Breast epithelium (tissue), 4 donors: ENCODE measurements at regions not wholly inside any gene's neighbourhood (a gene's known extent, or its start where the extent isn't known, plus 50 kb on each side); places are given as distances from the start of the nearest gene placed in this dataset.

ENCODE experiments used
- DNase-seq, 2 donors: peaks; one replicate each; pipeline ENCODE4 v3.0.0-alpha.2; 2019; ENCODE audit warnings: low spot score in 2 of 2
- H3K27ac ChIP-seq, 2 donors: fragments of 200-600 bp; sonication (generic) in 1 of 2; one replicate each; pipeline ENCODE4 v1.5.1; 2016 to 2019; ENCODE audit warnings: mild to moderate bottlenecking in 1 of 2
- H3K27me3 ChIP-seq, 2 donors: fragments of 200-600 bp; sonication (generic) in 1 of 2; one replicate each; pipeline versions ENCODE4 v1.5.1 to v1.6.0; 2017 to 2019; ENCODE audit warnings: control low read depth in 1 of 2, mild to moderate bottlenecking in 1 of 2
- H3K36me3 ChIP-seq: fragments of 200-600 bp; one replicate; pipeline ENCODE4 v1.5.1; 2019
- H3K4me1 ChIP-seq, 2 donors: fragments of 200-600 bp; sonication (generic); one replicate each; pipeline ENCODE4 v1.5.1; 2016 to 2019; ENCODE audit warnings: control low read depth in 1 of 2
- H3K4me3 ChIP-seq, 3 donors: fragments of 200-600 bp; sonication (generic); 1 replicate in 2 of 3; 2 replicates in 1 of 3; pipeline ENCODE4 v1.5.1; 2016 to 2019; ENCODE audit warnings: mild to moderate bottlenecking in 3 of 3, moderate library complexity in 2 of 3
- H3K9me3 ChIP-seq, 2 donors: fragments of 200-600 bp; sonication (generic) in 1 of 2; one replicate each; pipeline ENCODE4 v1.5.1; 2016 to 2019; ENCODE audit warnings: control low read depth in 1 of 2
- CTCF ChIP-seq, 3 donors: fragments of 450-650 bp; IDR thresholded peaks; one replicate each; pipeline ENCODE4 v1.5.1; 2016 to 2017; ENCODE audit warnings: antibody characterized with exemption in 3 of 3, mild to moderate bottlenecking in 3 of 3, moderate library complexity in 3 of 3
- POLR2A ChIP-seq: fragments of 450-650 bp; IDR thresholded peaks from one replicate; pipeline ENCODE4 v1.6.1; 2016; ENCODE audit warnings: antibody characterized with exemption, mild to moderate bottlenecking, moderate library complexity
- POLR2AphosphoS5 ChIP-seq, 3 donors: sonication (generic); formaldehyde crosslinking; IDR thresholded peaks; one replicate each; pipeline ENCODE4 v1.6.1; 2017; ENCODE audit warnings: antibody characterized with exemption in 3 of 3
- intact Hi-C: fragments of 100-400 bp; cut with DNase I; formaldehyde crosslinking; loops from one replicate; pipeline ENCODE4 v1.15.1; 2023; ENCODE audit warnings: low total_unique reads

GRCh38 chr4:136935305-136935704, 597.0 kb downstream of the PCDH18 start:
- TF ChIP-seq POLR2A: no peak
- no peak for TF ChIP-seq CTCF (IDR thresholded peaks at IDR 0.05)
- TF ChIP-seq POLR2AphosphoS5 (IDR thresholded peaks at IDR 0.05): no peak
- intact Hi-C loops: no loop called here
- H3K27ac ChIP-seq: no peak overlapping the region

DNA sequence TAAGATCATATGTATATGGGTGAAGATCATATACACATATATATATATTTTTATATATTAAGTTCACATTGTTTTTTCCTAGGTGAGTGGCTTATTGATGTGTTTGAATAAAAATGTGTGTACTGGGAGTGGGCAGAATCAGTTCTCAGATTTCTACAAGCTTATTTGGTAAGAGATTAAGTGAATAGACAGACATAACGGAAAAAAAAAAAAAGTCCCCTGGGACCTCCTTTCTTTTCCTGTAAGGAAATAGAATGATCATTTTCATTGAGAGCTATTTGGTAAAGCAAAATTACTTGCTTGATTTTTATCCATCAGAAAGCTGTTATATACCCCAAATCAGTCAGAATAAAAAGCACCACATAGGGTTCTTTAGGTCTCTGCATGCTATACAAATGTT, 597.7 kb downstream of the PCDH18 start:
- DNase-seq: no peak
- no peak overlapping the region for H3K27ac ChIP-seq
- no peaks in the 10 kb centered on the region for H3K36me3 ChIP-seq
- TF ChIP-seq POLR2A (no peak), POLR2AphosphoS5 (IDR thresholded peaks at IDR 0.05) (no peak), CTCF (IDR thresholded peaks at IDR 0.05) (no peak)
- intact Hi-C loops: no loop called here
- H3K4me3 ChIP-seq: no peak overlapping the region
- H3K4me1 ChIP-seq: no peaks in the 10 kb centered on the region
- no peaks in the 10 kb centered on the region for H3K27me3 ChIP-seq
- H3K9me3 ChIP-seq: no peaks in the 10 kb centered on the region

More at GRCh38 chr4:136935305-136935704, 597.0 kb downstream of the PCDH18 start:
- no peaks in the 10 kb centered on the region for H3K4me1 ChIP-seq
- no peaks in the 10 kb centered on the region for H3K36me3 ChIP-seq
- DNase-seq: no peak
- H3K27me3 ChIP-seq: no peaks in the 10 kb centered on the region
- H3K9me3 ChIP-seq: no peaks in the 10 kb centered on the region
- H3K4me3 ChIP-seq: no peak overlapping the region

- intact Hi-C loops: no loop called here
- no peak overlapping the region for H3K27ac ChIP-seq
- peaks cover 0 to 5% of the 10 kb centered on the region in 2 donors for H3K9me3 ChIP-seq
- TF ChIP-seq POLR2A: no peak
- no peak for TF ChIP-seq POLR2AphosphoS5 (IDR thresholded peaks at IDR 0.05)
- no peak for TF ChIP-seq CTCF (IDR thresholded peaks at IDR 0.05)
- no peaks in the 10 kb centered on the region for H3K4me1 ChIP-seq
- no peak overlapping the region for H3K4me3 ChIP-seq
- no peaks in the 10 kb centered on the region for H3K27me3 ChIP-seq
- DNase-seq: no peak
- H3K36me3 ChIP-seq: no peaks in the 10 kb centered on the region
Observed at GRCh38 chr4:136931781-136932180, 600.5 kb downstream of the PCDH18 start.

DNA sequence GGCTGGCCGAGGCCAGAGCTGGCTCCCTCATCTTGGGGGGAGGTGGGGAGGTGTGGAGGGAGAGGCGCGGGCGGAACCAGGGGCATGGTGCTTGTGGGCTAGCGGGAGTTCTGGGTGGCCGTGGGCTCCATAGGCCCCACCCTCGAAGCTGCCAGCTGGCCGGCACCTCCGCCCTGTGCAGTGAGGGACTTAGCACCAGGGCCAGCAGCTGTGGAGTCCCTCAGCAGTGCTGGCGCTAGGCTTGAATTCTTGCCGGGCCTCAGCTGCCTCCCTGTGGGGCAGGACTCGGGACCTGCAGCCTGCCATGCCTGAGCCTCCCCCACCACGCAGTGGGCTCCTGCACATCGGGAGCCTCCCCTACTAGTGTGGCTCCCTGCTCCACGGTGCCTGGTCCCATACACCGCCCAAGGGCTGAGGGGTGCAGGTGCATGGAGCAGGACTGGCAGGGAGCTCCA, 603.3 kb downstream of the PCDH18 start:
- H3K27me3 ChIP-seq: no peaks in the 10 kb centered on the region
- no peak for DNase-seq
- H3K4me1 ChIP-seq: no peaks in the 10 kb centered on the region
- H3K27ac ChIP-seq: no peak overlapping the region
- intact Hi-C loops: no loop called here
- no peaks in the 10 kb centered on the region for H3K36me3 ChIP-seq
- no peak for TF ChIP-seq CTCF (IDR thresholded peaks at IDR 0.05)
- TF ChIP-seq POLR2A: no peak
- TF ChIP-seq POLR2AphosphoS5 (IDR thresholded peaks at IDR 0.05): no peak
- H3K4me3 ChIP-seq: no peak overlapping the region
- H3K9me3 ChIP-seq: peaks cover 0 to 5% of the 10 kb centered on the region in 2 donors

DNA sequence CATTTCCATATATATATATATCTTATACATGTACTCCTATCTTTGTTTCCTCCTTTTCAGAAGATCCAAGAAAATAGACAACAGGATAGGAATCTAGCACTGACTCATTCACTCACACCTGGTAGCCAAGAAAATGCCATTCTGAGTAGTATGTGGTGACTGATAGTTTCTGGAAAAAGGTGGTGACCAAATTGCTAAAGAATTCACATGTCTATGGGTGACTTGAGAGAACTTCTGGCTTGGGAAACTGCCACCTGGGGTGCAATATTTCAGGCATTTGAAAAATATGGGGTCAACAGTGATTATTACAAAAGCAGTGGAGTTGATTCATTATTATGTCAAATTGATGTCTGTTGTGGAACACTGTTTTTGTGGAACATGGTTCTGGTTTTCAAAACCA, 605.1 kb downstream of the PCDH18 start:
- no peaks in the 10 kb centered on the region for H3K4me1 ChIP-seq
- H3K9me3 ChIP-seq: peaks cover 0 to 5% of the 10 kb centered on the region in 2 donors
- H3K36me3 ChIP-seq: no peaks in the 10 kb centered on the region
- no peaks in the 10 kb centered on the region for H3K27me3 ChIP-seq
- H3K4me3 ChIP-seq: no peak overlapping the region
- DNase-seq: no peak
- intact Hi-C loops: no loop called here
- H3K27ac ChIP-seq: no peak overlapping the region
- TF ChIP-seq CTCF (IDR thresholded peaks at IDR 0.05): no peak
- no peak for TF ChIP-seq POLR2A
- TF ChIP-seq POLR2AphosphoS5 (IDR thresholded peaks at IDR 0.05): no peak
